HG03097 (cell line): ENCODE measurements at regions not wholly inside any gene's neighbourhood (a gene's known extent, or its start where the extent isn't known, plus 50 kb on each side); places are given as distances from the start of the nearest gene placed in this dataset.
"Not testable (repeated sequence)": the region's sequence is repeated elsewhere in the genome, so short reads cannot be mapped to it uniquely, and the experiment has no call there.

ENCODE experiments used
- ATAC-seq: cut with Tn5 transposase; IDR thresholded peaks from one replicate; pipeline ENCODE4 v1.9.1; 2021; ENCODE audit not compliant: unreplicated experiment, low FRiP score

DNA sequence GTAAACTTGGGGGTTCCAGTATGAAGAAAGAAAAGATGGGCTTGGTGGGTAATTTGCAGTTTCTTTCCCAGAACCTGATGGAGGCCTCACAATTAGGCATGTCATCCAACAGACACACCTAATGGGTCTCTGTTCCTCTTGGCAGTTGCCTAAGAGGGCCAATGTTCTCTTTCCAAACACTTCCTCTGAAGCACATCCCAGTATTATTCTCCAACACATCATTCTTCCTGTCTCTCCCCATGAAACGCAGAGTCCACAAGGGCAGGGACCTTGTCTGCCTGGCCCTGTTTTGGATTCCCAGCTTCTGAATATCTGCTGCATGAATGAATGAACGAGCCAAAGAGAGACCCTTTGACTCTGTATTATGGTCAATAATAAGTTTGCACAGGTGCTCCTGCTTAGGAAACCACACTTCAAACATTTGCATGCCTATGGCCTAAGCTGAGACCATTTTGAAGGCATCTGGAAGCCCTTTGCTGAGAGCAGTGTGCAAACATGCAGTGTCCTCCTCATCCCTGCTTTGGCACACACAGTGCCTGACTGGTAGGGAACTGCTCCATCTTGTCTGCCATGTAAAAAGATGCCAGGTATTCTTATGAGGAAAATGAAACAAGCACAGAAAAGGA lies 100.9 kb upstream of the CHST15 start:
- no peak for ATAC-seq

DNA sequence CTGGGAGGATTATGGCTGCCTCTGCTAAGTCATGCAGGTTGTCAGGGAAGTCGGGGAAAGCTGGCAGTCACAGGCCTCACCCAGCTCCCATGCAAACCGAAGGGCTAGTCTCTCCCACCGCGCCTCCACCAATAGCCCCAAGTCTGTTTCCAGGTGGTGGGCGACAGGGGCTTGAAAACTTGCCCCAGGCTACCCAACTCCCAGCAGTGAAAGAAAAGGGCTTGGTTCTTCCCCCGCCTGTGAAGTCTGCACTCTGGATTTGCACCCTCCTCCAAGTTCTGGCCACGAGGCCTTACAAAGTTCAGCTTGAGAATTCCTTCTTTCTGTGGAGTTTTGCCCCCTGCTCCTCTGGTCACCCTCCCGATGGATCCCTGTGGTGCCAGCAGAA lies 99.9 kb upstream of the CHST15 start:
- ATAC-seq, result no peak

GRCh38 chr10:124192664-124193308 lies 99.4 kb upstream of the CHST15 start:
- ATAC-seq, result not testable (repeated sequence)

DNA sequence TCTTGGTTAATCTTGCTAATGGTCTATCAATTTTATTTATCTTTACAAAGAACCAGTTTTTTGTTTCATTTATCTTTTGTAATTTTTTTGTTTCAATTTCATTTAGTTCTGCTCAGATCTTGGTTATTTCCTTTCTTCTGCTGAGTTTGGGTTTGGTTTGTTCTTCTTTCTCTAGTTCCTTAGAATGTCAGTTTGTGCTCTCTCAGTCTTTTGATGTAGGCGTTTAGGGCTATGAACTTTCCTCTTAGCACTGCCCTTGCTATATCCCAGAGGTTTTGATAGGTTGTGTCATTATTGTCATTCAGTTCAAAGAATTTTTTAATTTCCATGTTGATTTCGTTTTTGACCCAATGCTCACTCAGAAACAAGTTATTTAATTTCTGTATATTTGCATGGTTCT lies 97.1 kb upstream of the CHST15 start:
- ATAC-seq, result not testable (repeated sequence)

GRCh38 chr10:124186956-124187355 lies 93.6 kb upstream of the CHST15 start:
- ATAC-seq, result no peak

DNA sequence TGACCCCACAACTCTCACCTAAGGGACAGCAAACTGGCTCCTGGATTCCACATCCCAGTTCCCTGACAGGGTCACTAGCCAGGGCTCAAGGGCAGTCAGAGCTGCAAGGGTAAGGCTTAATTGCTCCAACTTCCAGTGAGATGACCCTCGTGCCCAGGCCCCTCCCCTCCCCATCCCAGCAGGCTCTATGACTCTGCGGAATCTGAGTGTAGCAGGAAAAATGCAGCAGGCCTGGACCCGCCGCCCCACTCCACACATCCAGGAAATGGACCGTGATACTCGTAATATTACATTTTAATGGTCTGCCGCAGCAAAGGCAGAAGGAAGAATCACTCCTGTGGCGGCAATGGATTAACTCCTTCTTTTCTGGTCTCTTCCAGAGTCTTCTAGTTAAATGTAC lies 91.7 kb upstream of the CHST15 start:
- ATAC-seq, result no peak

GRCh38 chr10:124184208-124184830 lies 90.9 kb upstream of the CHST15 start:
- ATAC-seq, result no peak

GRCh38 chr10:124183617-124184016 lies 90.2 kb upstream of the CHST15 start:
- ATAC-seq, result no peak

DNA sequence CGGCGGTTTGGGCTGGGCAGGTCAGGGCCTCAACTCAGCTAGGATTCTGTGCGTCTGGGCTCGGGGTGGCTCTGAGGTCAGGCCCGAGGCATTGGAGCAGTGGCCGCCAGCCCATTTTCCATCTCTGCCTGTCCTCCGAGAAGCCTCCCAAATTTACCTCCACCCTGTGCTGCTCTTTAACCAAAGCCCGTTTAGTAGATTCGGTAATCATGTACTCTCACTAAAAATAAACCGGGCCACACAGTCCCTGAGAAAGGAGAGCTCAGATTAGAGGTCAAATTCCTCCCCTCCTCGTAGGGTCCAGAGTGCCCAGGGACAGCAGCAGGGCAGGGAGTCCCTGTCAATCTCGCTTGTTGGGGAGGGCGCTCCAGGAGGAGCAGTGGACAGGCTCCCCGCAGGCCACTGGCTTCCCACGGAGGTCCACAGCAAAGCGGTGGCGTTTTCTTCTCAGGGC lies 88.7 kb upstream of the CHST15 start:
- no peak for ATAC-seq

DNA sequence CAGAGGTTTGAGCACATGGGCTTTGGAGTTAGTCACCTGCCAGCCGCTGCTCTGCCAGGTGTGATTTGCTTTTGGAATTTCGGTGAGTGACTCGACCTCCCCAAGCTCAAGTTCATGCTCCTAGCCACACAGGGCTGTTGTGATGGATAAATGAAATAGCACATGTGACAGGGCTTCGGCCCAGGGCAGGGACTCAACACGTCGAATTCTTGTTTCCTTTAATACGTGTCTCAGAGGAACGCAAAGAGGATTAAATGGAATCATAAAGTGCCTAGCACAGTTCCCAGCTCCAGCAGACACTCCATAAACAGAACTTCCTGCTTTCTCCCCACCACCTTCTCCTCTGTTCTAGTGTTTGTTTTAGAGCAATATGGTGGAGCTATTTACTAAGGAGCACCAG lies 88.3 kb upstream of the CHST15 start:
- no peak for ATAC-seq

- no peak for ATAC-seq
Observed at GRCh38 chr10:124180947-124181549, 87.7 kb upstream of the CHST15 start.

DNA sequence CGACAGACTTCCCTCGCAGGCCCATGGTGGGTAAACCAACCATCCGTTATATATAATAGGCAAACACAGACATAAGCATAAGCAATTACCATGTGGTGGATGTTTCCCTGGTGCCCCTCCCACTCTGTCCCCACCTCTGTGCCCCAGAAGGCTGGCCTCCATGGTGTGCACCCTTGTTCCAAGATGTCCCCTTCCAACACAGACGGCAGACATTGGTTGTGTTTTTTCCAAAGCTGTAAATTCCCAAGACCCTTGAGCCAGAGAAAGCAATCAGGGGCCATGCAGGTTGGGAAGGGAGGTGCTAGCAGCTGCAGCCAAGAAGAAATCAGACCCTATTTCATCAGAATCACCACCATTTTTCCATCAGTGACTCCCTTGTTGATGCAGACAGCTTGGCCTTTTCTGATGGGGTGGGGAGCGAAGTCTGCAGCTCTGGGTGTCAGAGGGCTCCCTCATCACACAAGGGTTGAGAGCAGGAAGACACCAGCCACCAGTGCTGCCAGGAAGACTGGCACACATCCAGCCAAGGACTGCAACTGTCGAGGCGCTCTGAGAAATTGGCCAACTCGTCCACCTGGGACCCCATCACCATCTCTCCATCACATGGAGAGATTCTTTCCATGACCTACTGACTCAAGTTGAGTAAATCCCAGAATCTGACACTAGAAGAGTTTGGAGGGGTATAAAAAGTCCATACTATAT lies 86.8 kb upstream of the CHST15 start:
- no peak for ATAC-seq

DNA sequence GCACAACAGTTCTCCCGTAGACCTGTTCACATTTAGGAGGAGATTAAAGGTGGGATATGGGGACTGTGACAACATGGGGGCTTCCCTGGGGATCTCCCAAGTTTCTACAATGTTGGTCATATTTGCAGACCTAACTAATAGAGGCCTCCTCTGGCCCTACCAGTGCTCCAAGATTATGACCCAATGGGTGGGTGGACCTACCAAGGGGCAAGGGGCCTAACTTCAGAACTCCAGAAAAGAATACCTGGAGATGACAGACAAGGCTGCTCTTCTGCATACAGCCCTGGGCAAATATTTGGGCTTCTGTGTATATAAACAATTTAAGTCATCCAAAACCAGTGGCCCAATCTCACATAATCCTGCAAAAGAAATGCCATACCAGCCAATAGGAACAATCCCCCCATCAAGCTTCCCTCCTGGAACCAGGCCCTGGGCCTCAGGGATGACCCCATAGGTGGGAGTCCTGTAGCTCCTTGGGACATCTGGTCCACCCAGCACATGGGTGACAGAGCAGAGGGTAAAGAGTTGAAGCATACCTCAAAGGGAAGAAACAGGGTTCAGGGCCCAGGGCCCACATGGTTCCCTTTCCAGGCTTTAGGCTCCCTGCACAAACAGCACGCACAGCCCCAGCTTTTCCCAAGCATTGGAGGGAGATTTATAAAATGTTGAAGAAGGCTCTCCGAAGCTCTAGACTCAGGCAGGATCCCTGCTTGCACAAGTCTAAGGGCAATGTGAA lies 86.1 kb upstream of the CHST15 start:
- ATAC-seq, result no peak

DNA sequence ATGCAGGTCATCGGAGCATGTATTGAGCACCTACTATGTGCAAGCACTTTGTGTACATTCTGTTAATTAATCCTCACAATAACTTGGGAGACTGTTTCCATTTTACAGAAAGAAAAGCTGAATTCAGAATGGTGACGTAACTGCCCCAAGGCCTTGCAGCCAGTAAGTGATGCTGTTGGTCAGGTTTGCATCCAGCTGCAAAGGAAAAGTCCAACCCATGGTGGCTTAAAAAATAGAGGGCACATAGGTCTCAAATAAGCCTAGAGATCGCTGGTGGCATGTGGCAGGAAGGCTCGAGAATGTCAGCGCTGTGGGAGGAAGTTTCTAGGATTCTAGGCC lies 83.8 kb upstream of the CHST15 start:
- no peak for ATAC-seq

- ATAC-seq, result no peak
Observed at GRCh38 chr10:124176349-124177179, 83.2 kb upstream of the CHST15 start.

DNA sequence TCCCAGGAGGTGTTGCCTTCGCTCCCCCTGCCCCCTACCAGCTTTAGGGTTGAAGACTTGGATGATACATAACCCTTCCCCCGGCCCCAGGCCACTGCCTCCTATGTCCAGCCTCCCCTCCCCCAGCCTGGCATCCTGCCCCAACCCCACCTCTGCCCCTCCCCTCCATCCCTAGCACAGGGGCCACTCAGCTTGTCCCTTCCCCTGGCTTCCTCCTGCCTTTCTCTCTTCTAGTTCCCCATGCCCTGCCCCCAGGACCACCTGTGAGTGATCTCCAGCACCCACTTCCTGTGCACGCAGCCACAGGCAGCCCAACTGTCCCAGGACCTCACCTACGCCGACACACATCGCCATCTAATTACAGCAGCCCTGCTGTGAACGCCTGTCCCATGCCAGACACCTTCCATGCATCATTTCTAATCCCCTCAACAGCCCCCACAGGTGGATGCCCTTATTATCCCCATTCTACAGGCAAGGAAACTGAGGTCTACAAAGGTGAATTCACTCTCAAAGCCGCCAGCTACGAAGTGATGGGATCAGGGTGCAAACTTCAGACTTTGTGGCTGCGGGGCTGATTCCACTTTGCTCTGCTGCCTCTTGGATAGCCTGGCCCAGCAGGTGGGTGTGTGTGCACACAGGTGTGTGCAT lies 82.4 kb upstream of the CHST15 start:
- ATAC-seq, result no peak

GRCh38 chr10:124174673-124175645 lies 81.6 kb upstream of the CHST15 start:
- ATAC-seq, result no peak

- ATAC-seq, result no peak
Observed at GRCh38 chr10:124174071-124174566, 80.7 kb upstream of the CHST15 start.
